ENCODE measurements at regions not wholly inside any gene's neighbourhood (a gene's known extent, or its start where the extent isn't known, plus 50 kb on each side); places are given as distances from the start of the nearest gene placed in this dataset.
"Not testable (repeated sequence)": the region's sequence is repeated elsewhere in the genome, so short reads cannot be mapped to it uniquely, and the experiment has no call there.

- DNase-seq (ENCODE audit: low read depth in 2 of 2), result no peak
Observed at GRCh38 chr10:83750604-83751003, 388.7 kb upstream of the GHITM start.

- no peak for DNase-seq (ENCODE audit: low read depth in 2 of 2)
Observed at GRCh38 chr10:83753490-83753889, 385.8 kb upstream of the GHITM start.

GRCh38 chr10:83754857-83755256, 384.5 kb upstream of the GHITM start:
- no peak for DNase-seq (ENCODE audit: low read depth in 2 of 2)

- DNase-seq (ENCODE audit: low read depth in 2 of 2), result no peak
Observed at GRCh38 chr10:83760142-83760541, 379.2 kb upstream of the GHITM start.

- DNase-seq (ENCODE audit: low read depth in 2 of 2), result no peak
Observed at GRCh38 chr10:83764666-83765065, 374.6 kb upstream of the GHITM start.

- no peak for DNase-seq (ENCODE audit: low read depth in 2 of 2)
Observed at GRCh38 chr10:83765731-83766130, 373.6 kb upstream of the GHITM start.

GRCh38 chr10:83769281-83769820, 370.0 kb upstream of the GHITM start:
- DNase-seq (ENCODE audit: low read depth in 2 of 2), result no peak

- not testable (repeated sequence) for DNase-seq (ENCODE audit: low read depth in 2 of 2)
Observed at GRCh38 chr10:83786701-83787100, 352.6 kb upstream of the GHITM start.

GRCh38 chr10:83801983-83802382, 337.3 kb upstream of the GHITM start:
- DNase-seq (ENCODE audit: low read depth in 2 of 2), result no peak

GRCh38 chr10:83806717-83807116, 332.6 kb upstream of the GHITM start:
- DNase-seq (ENCODE audit: low read depth in 2 of 2), result no peak

- DNase-seq (ENCODE audit: low read depth in 2 of 2), result no peak
Observed at GRCh38 chr10:83809001-83809400, 330.3 kb upstream of the GHITM start.

- DNase-seq (ENCODE audit: low read depth in 2 of 2), result no peak
Observed at GRCh38 chr10:83816942-83817341, 322.4 kb upstream of the GHITM start.

GRCh38 chr10:83817797-83818196, 321.5 kb upstream of the GHITM start:
- DNase-seq (ENCODE audit: low read depth in 2 of 2), result no peak

- DNase-seq (ENCODE audit: low read depth in 2 of 2), result no peak
Observed at GRCh38 chr10:83819609-83820008, 319.7 kb upstream of the GHITM start.

- DNase-seq (ENCODE audit: low read depth in 2 of 2), result no peak
Observed at GRCh38 chr10:83820033-83820432, 319.3 kb upstream of the GHITM start.

GRCh38 chr10:83824099-83824498, 315.2 kb upstream of the GHITM start:
- DNase-seq (ENCODE audit: low read depth in 2 of 2), result no peak

GRCh38 chr10:83834096-83834495, 305.2 kb upstream of the GHITM start:
- DNase-seq (ENCODE audit: low read depth in 2 of 2), result no peak

GRCh38 chr10:83835945-83836745, 303.2 kb upstream of the GHITM start:
- no peak for DNase-seq (ENCODE audit: low read depth in 2 of 2)

GRCh38 chr10:83848677-83849076, 290.6 kb upstream of the GHITM start:
- DNase-seq (ENCODE audit: low read depth in 2 of 2), result no peak

- no peak for DNase-seq (ENCODE audit: low read depth in 2 of 2)
Observed at GRCh38 chr10:83849150-83849549, 290.2 kb upstream of the GHITM start.

GRCh38 chr10:83852146-83852545, 287.2 kb upstream of the GHITM start:
- DNase-seq (ENCODE audit: low read depth in 2 of 2), result no peak

GRCh38 chr10:83862723-83863122, 276.6 kb upstream of the GHITM start:
- no peak for DNase-seq (ENCODE audit: low read depth in 2 of 2)

GRCh38 chr10:83863283-83863966, 275.9 kb upstream of the GHITM start:
- DNase-seq (ENCODE audit: low read depth in 2 of 2), result no peak
